Tibial artery (tissue), 4 donors: ENCODE measurements at regions not wholly inside any gene's neighbourhood (a gene's known extent, or its start where the extent isn't known, plus 50 kb on each side); places are given as distances from the start of the nearest gene placed in this dataset.

Source experiments
- DNase-seq, 2 donors: peaks; one replicate each; pipeline ENCODE4 v3.0.0-alpha.2; 2019
- H3K27ac ChIP-seq, 2 donors: fragments of 200-600 bp; sonication (generic) in 1 of 2; 1 replicate in 1 of 2; 2 replicates in 1 of 2; pipeline ENCODE4 v1.5.1; 2018 to 2019; ENCODE audit warnings: mild to moderate bottlenecking in 1 of 2
- H3K27me3 ChIP-seq, 2 donors: fragments of 200-600 bp; sonication (generic) in 1 of 2; one replicate each; pipeline versions ENCODE4 v1.5.1 to v1.6.0; 2016 to 2019
- H3K36me3 ChIP-seq, 3 donors: fragments of 200-600 bp; sonication (generic) in 2 of 3; one replicate each; pipeline ENCODE4 v1.5.1; 2016 to 2019; ENCODE audit warnings: mild to moderate bottlenecking in 2 of 3
- H3K4me1 ChIP-seq, 4 donors: fragments of 200-600 bp; sonication (generic) in 2 of 4; 1 replicate in 3 of 4; 2 replicates in 1 of 4; pipeline ENCODE4 v1.5.1; 2016 to 2019
- H3K4me3 ChIP-seq, 2 donors: fragments of 200-600 bp; sonication (generic) in 1 of 2; 1 replicate in 1 of 2; 2 replicates in 1 of 2; pipeline ENCODE4 v1.5.1; 2018 to 2019; ENCODE audit warnings: mild to moderate bottlenecking in 2 of 2
- H3K9me3 ChIP-seq, 3 donors: fragments of 200-600 bp; sonication (generic) in 1 of 3; one replicate each; pipeline ENCODE4 v1.5.1; 2016 to 2019
- intact Hi-C: fragments of 100-400 bp; cut with DNase I; formaldehyde crosslinking; loops from one replicate; pipeline ENCODE4 v1.15.0; 2023; ENCODE audit warnings: low total_unique reads
- TF ChIP-seq, protein P1 (sequence below), 2 experiments: fragments of 200-600 bp in 1 of 2; fragments of 450-650 bp in 1 of 2; IDR thresholded peaks; one replicate each; pipeline ENCODE4 v1.5.1; 2017 to 2019; ENCODE audit warnings: antibody characterized with exemption in 2 of 2, mild to moderate bottlenecking in 1 of 2, moderate library complexity in 1 of 2

GRCh38 chr6:141719476-141719875, 413.2 kb upstream of the GJE1 start:
- no peaks in the 10 kb centered on the region for H3K4me1 ChIP-seq
- intact Hi-C loops: no loop called here
- no peak overlapping the region for H3K27ac ChIP-seq
- H3K4me3 ChIP-seq: no peak overlapping the region
- DNase-seq: no peak
- TF ChIP-seq, protein P1, sequence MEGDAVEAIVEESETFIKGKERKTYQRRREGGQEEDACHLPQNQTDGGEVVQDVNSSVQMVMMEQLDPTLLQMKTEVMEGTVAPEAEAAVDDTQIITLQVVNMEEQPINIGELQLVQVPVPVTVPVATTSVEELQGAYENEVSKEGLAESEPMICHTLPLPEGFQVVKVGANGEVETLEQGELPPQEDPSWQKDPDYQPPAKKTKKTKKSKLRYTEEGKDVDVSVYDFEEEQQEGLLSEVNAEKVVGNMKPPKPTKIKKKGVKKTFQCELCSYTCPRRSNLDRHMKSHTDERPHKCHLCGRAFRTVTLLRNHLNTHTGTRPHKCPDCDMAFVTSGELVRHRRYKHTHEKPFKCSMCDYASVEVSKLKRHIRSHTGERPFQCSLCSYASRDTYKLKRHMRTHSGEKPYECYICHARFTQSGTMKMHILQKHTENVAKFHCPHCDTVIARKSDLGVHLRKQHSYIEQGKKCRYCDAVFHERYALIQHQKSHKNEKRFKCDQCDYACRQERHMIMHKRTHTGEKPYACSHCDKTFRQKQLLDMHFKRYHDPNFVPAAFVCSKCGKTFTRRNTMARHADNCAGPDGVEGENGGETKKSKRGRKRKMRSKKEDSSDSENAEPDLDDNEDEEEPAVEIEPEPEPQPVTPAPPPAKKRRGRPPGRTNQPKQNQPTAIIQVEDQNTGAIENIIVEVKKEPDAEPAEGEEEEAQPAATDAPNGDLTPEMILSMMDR (IDR thresholded peaks at IDR 0.05): no peak
- no peaks in the 10 kb centered on the region for H3K36me3 ChIP-seq
- H3K9me3 ChIP-seq: no peaks in the 10 kb centered on the region
- H3K27me3 ChIP-seq: no peaks in the 10 kb centered on the region

DNA sequence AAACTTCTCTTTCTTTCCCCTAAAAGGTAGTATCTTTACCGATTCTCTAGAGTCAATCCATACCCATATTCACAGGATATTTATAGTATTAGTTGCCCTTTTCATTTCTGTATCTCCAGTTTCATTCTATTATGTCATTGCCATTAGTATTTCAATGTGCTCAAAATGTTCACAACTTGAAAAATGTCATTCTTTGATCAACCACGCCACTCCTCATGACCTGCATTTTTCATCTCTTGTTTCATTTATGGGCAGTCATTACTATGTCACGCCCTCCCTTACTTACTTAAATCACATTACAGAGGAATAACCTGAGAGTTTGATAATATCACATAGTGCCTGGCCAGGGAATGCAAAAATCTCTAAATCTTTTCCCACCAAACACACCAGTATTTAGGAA, 427.3 kb upstream of the GJE1 start:
- Histone ChIP-seq H3K4me1 (no peaks in the 10 kb centered on the region), H3K4me3 (no peak overlapping the region), H3K27ac (no peak overlapping the region), H3K36me3 (no peaks in the 10 kb centered on the region), H3K9me3 (no peaks in the 10 kb centered on the region), H3K27me3 (no peaks in the 10 kb centered on the region)
- intact Hi-C loops: no loop called here
- TF ChIP-seq, protein P1 (IDR thresholded peaks at IDR 0.05): no peak
- no peak for DNase-seq

GRCh38 chr6:141704151-141704550, 428.6 kb upstream of the GJE1 start:
- Histone ChIP-seq H3K27ac (no peak overlapping the region), H3K9me3 (no peaks in the 10 kb centered on the region), H3K4me3 (no peak overlapping the region), H3K4me1 (no peaks in the 10 kb centered on the region), H3K36me3 (no peaks in the 10 kb centered on the region), H3K27me3 (no peaks in the 10 kb centered on the region)
- TF ChIP-seq, protein P1 (IDR thresholded peaks at IDR 0.05): no peak
- DNase-seq: no peak
- intact Hi-C loops: no loop called here

DNA sequence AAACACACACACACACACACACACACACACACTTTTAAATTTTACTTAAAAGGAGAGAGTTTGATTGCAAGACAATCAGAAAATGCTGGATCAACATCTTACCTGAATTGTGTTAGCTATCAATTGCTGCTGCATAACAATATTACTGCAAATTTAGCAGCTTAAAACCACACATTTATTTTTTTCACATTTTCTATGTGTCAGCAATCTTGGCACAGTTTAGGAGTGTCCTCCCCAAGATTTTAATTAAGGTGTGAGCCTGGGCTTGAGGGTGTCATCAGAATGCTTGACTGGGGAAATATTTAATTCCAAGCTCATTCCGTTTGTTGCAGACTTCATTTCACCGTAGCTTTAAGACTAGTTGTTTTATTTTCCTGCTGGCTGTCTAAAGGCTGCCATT, 431.0 kb upstream of the GJE1 start:
- Histone ChIP-seq H3K4me1 (no peaks in the 10 kb centered on the region), H3K4me3 (no peak overlapping the region), H3K27ac (no peak overlapping the region), H3K36me3 (no peaks in the 10 kb centered on the region), H3K9me3 (no peaks in the 10 kb centered on the region), H3K27me3 (no peaks in the 10 kb centered on the region)
- no peak for DNase-seq
- TF ChIP-seq, protein P1 (IDR thresholded peaks at IDR 0.05): no peak
- intact Hi-C loops: no loop called here

DNA sequence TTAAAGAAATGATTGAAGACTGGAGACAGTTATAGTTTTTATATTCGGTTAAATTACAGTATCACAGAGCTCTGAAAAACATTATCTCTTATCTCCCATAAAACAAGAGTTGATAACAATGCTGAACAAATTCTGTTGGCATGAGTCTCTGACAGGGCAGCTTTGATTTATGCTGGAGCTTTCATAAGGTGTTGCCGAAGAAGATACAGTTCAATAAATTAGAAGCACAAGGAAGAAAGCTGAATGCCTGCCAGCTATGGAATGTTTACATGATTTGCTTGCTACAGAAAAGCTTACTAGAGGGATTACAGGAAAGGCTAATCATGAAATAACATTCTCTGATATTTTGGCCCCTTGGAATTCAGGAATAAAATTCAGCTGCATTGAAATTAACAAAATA, 431.9 kb upstream of the GJE1 start:
- no peak for DNase-seq
- no peaks in the 10 kb centered on the region for H3K9me3 ChIP-seq
- TF ChIP-seq, protein P1 (IDR thresholded peaks at IDR 0.05): no peak
- H3K4me3 ChIP-seq: no peak overlapping the region
- intact Hi-C loops: no loop called here
- no peak overlapping the region for H3K27ac ChIP-seq
- H3K36me3 ChIP-seq: no peaks in the 10 kb centered on the region
- no peaks in the 10 kb centered on the region for H3K27me3 ChIP-seq
- no peaks in the 10 kb centered on the region for H3K4me1 ChIP-seq

DNA sequence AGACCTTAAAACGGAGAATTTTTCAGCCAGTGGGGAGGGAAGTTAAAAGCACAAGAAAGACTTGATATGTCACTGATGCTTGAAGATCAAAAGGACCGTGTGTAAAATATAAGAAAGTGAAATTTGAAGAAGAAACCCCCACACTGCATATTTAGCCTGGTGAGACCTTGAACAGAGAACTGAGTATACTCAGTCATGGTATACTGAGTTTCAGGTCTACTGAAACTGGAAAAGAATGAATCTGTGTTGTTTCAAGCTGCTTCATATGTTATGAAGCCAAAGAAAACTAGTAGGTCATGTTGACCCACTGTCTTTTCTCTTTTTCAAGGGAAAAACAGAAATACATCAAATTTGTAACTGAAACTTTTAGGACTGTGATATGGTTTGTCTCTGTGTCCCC, 443.8 kb upstream of the GJE1 start:
- TF ChIP-seq, protein P1 (IDR thresholded peaks at IDR 0.05): no peak
- H3K4me3 ChIP-seq: no peak overlapping the region
- H3K36me3 ChIP-seq: no peaks in the 10 kb centered on the region
- intact Hi-C loops: no loop called here
- no peaks in the 10 kb centered on the region for H3K27me3 ChIP-seq
- H3K9me3 ChIP-seq: no peaks in the 10 kb centered on the region
- no peak overlapping the region for H3K27ac ChIP-seq
- DNase-seq: no peak
- H3K4me1 ChIP-seq: no peaks in the 10 kb centered on the region
